GM10266 (cell line): ENCODE measurements at regions not wholly inside any gene's neighbourhood (a gene's known extent, or its start where the extent isn't known, plus 50 kb on each side); places are given as distances from the start of the nearest gene placed in this dataset.

Source experiments
- DNase-seq: peaks from one replicate; pipeline ENCODE4 v3.0.0; 2012; ENCODE audit errors: extremely low spot score
- TF ChIP-seq, protein P1 (sequence below): IDR thresholded peaks from 2 replicates; pipeline ENCODE4 v1.5.1; 2012; ENCODE audit warnings: mild to moderate bottlenecking, low read depth; ENCODE audit not compliant: control insufficient read depth, insufficient read depth; ENCODE audit errors: missing control alignments

GRCh38 chr2:120580709-120581108 is 155.0 kb upstream of the GLI2 start:
- no peak for DNase-seq
- TF ChIP-seq, protein P1, sequence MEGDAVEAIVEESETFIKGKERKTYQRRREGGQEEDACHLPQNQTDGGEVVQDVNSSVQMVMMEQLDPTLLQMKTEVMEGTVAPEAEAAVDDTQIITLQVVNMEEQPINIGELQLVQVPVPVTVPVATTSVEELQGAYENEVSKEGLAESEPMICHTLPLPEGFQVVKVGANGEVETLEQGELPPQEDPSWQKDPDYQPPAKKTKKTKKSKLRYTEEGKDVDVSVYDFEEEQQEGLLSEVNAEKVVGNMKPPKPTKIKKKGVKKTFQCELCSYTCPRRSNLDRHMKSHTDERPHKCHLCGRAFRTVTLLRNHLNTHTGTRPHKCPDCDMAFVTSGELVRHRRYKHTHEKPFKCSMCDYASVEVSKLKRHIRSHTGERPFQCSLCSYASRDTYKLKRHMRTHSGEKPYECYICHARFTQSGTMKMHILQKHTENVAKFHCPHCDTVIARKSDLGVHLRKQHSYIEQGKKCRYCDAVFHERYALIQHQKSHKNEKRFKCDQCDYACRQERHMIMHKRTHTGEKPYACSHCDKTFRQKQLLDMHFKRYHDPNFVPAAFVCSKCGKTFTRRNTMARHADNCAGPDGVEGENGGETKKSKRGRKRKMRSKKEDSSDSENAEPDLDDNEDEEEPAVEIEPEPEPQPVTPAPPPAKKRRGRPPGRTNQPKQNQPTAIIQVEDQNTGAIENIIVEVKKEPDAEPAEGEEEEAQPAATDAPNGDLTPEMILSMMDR, result no peak

- no peak for DNase-seq
- TF ChIP-seq, protein P1, result no peak
Observed at GRCh38 chr2:120583121-120583520, 152.5 kb upstream of the GLI2 start.

DNA sequence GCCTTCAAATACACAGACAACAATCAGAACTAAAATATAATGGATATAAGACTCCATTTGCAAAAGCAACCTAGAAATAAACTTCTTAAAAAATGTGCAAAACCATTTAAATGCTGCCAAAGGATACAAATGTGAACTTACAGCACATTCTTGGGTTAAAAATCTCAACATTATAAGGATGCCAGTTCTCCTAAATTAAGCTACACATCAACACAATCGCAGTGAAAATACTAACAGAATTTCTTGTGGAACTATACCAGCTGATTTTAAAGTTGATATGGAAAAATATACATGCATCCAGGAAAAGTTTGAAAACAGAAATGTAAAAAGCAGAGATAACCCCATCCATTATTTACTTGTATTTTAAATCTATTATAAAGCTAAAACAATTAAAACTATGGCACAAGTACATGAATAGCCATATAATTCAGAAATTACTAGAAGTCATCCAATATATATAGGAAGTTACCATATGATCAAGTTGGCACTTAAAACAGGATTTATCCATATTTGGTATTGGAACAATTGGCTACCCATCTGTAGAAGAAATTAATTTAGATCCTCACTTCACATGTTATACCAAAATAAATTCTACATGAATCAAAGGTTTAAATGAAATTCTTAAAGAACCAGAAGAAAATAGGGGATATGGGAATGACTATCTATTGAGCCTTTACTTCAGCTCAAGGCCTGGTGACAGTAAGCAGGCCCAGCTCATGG is 151.7 kb upstream of the GLI2 start:
- no peak for DNase-seq
- TF ChIP-seq, protein P1, result no peak

DNA sequence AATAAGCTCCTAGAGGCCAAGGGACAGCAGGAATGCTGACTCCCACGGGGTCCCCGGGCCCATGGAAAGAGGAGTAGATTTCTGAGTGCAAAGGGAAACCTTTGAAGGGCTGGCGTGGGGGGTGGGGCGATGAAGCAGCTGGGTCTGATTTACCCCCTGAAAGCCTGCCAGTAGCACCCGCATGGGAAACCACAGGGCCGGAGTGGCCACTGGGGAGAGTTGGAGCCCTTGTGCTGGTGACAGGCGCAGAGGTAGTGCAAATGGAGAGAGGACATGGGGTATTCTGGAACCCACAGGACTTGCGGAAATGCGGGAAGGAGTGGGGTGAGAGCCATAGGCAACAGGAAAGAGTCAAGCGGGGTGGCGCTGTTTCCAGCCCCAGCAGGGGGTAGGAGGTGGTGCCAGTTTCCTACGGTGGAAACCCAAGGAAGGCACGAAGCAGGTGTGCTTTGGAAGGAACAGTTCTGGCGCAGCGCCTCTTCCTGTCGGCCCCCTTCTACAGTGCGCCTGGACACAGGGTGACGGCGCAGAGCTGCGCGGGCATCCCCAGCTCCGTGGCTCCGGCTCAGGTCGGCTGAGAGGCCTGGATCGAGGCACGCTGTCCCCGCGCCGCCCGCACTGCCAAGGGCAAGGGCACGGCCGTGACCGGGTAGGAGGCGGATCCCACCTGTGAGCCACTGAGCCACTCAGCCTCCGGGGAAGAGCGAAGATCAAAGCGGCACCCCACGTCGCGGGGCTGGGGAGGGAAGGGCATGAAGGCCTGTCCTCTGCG is 149.0 kb upstream of the GLI2 start:
- DNase-seq, result no peak
- TF ChIP-seq, protein P1, result no peak

- TF ChIP-seq, protein P1, result no peak
- no peak for DNase-seq
Observed at GRCh38 chr2:120587279-120587996, 148.2 kb upstream of the GLI2 start.

DNA sequence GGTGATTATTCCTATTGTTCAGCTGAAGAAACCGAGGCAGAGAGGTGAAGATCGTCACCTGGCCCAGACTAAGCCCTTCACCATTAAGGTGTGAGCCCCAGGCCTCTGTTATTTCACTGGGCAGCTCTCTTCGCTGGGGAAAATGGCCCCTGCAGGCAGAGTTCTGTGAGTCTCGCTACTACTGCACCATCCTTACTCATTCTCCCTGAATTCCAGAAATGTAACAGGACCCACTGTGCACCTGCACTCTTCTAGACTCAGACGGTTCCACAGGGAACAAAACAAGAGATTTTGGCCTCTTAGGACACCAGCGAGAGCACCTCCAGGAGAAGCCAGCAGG is 147.7 kb upstream of the GLI2 start:
- DNase-seq, result no peak
- TF ChIP-seq, protein P1, result no peak
